Mucosa of gallbladder (tissue), 1 donor: ENCODE measurements at regions not wholly inside any gene's neighbourhood (a gene's known extent, or its start where the extent isn't known, plus 50 kb on each side); places are given as distances from the start of the nearest gene placed in this dataset.
"Not testable (repeated sequence)": the region's sequence is repeated elsewhere in the genome, so short reads cannot be mapped to it uniquely, and the experiment has no call there.

Experiments used
- DNase-seq: peaks from one replicate; pipeline ENCODE4 v3.0.0-alpha.2; 2020; ENCODE audit warnings: low spot score
- donor health status: DM: no; HTN: no; CAD: no.

DNA sequence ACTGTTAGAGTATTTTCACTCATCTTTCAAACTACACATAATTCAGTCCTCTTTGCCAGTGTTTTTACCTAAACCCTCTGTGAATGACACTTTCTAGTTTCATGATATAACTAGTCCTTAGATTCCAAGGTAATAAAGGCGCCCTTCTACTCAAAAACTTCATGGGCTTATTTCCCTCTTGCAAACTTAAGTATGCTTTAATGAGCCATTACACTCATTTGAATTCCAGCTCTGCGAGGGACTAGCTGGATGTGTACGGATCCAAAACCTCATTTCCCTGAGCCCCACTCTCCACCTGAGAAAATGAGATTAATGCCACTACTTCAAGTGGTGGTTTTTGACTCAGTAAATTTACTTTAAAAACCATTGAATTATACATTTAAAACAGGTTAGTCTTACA, 141.1 kb downstream of the NDUFA12 start:
- no peak for DNase-seq

- no peak for DNase-seq
Measured at GRCh38 chr12:94856324-94856723, 147.2 kb downstream of the NDUFA12 start.

GRCh38 chr12:94855853-94856252, 147.6 kb downstream of the NDUFA12 start:
- DNase-seq = no peak

GRCh38 chr12:94851396-94852028, 152.0 kb downstream of the NDUFA12 start:
- DNase-seq = no peak

- no peak for DNase-seq
Measured at GRCh38 chr12:94849411-94849976, 154.0 kb downstream of the NDUFA12 start.

DNA sequence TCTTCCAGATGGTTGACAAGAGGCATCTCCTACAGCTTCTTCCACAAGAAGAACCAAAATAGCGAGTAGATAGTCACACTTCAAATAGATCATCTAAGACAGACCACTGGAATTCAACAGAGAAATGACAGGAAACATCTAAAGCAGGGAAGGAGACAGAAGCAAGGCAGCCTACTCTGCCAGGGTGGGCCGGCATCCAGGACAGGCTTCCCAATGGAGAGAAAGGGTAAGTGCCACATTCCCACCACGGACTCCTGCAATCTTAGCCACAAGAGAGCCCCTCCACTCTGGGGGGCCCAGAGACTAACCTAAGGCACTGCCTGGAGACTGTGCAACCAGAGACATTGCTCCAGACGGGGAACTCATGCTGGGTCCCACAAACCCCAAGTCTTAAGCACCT, 154.5 kb downstream of the NDUFA12 start:
- no peak for DNase-seq

- DNase-seq = no peak
Measured at GRCh38 chr12:94845110-94845509, 158.4 kb downstream of the NDUFA12 start.

- no peak for DNase-seq
Measured at GRCh38 chr12:94844452-94844851, 159.0 kb downstream of the NDUFA12 start.

GRCh38 chr12:94841904-94842610, 161.4 kb downstream of the NDUFA12 start:
- no peak for DNase-seq

GRCh38 chr12:94841177-94841576, 162.3 kb downstream of the NDUFA12 start:
- DNase-seq = no peak

GRCh38 chr12:94839347-94839746, 164.2 kb downstream of the NDUFA12 start:
- DNase-seq = no peak

DNA sequence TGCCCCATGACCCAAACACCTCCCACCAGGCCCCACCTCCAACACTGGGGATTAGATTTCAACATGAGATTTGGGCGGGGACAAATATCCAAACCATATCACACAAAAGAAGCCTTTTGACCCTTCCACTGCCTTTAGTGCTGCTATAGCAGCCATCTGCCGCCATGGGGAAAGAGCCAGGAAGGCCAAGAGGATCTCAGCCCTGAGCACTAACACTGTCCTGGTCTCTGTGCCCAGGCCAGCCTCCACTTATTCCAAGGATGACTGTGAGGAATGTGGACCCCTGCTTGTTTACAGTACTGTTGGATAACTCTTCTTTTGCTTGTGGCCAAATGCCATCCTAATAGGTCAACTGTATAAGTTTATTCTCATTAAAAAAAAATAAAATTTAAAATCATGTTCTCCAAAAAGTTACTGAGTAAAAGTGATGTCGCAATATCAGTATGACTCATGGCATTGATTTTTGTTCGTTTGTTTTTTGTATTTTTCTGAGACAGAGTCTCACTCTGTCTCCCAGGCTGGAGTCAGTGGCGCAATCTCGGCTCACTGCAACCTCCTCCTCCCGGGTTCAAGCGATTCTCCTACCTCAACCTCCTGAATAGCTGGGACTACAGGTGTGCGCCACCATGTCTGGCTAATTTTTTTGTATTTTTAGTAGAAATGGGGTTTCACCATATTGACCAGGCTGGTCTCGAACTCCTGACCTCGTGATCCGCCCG, 166.4 kb downstream of the NDUFA12 start:
- DNase-seq = not testable (repeated sequence)

DNA sequence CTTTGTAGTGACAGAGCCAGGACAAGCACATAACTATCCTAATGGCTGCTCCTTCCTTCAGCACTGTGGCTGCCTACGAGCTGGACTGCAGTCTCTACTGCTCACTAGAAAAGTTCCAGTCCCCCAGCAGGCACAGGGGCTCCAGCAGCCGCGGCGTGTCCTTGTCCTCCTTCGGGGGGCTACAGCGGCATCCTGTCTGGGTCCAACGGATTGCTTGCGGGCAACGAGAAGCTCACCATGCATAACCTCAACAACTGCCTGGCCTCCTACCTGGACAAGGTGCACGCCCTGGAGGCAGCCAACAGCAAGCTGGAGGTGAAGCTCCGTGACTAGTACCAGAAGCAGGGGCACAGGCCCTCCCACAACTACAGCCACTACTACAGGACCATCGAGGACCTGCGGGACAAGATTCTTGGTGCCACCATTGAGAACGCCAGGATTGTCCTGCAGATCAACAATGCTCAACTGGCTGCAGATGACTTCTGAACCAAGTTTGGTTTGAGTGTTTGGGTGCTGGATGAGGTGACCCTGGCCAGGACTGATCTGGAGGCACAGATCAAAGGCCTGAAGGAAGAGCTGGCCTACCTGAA, 169.4 kb downstream of the NDUFA12 start:
- no peak for DNase-seq

DNA sequence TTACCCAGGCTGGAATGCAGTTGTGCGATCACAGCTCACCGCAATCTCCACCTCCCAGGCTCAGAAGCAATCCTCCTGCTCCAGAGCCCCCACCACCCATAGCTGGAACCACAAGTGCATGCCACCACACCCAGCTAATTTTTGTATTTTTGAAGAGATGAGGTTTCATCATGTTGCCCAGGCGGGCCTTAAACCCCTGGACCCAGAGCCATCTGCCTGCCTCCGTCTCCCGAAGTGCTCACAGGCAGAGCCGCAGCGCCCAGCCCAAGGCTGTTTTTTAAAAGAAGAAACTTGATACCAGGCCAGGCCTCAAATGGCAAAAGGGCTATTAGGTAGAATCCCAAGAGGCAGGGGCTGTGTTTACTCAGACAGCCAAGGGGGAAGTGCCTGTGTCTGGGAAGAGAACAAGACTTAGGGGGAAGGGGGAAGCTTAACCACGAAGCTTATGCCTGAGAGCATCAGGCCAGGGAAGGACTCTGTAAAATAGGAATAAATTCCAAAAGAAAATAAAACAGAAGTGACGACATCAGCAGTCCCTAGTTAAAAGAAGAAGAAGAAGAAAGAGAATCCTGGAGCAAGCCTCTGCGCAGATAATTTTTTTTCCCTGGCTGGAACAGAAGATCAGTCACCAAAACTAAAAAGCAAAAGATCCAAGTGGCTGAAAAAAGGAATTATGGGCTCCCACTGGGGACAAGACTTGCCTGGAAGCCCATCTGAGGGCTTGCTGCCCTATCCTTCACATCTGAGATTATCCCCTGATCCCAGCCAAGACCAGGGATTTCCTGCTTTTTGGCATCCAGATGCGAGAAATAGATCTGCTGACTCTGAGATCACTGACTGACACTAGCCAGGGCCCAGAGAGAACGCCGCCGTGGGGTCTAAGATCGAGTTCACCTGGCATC, 170.5 kb downstream of the NDUFA12 start:
- no peak for DNase-seq

- DNase-seq = no peak
Measured at GRCh38 chr12:94832105-94832504, 171.4 kb downstream of the NDUFA12 start.

GRCh38 chr12:94831081-94831751, 172.3 kb downstream of the NDUFA12 start:
- DNase-seq = no peak

DNA sequence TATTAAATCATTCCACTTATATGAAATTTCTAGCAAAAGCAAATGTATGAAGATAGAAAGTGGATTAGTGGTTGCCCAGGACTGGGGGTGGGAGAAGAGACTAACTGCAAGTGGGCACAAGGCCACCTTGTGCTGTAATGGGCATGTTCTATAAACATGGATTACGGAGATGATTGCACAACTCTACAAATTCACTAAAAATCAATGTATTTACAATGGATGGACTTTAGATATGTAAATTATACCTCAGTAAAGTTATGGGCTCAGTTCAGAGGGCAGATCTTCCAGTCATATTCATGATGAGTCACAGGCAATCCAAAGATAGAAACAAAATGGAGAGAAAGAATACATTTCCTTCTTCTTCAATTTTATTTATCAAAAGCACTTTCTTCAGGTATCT, 173.9 kb downstream of the NDUFA12 start:
- DNase-seq = no peak

GRCh38 chr12:94819011-94819410, 168.7 kb upstream of the TMCC3 start:
- DNase-seq = no peak

- no peak for DNase-seq
Measured at GRCh38 chr12:94817695-94818075, 167.3 kb upstream of the TMCC3 start.

GRCh38 chr12:94817201-94817600, 166.8 kb upstream of the TMCC3 start:
- DNase-seq = not testable (repeated sequence)

DNA sequence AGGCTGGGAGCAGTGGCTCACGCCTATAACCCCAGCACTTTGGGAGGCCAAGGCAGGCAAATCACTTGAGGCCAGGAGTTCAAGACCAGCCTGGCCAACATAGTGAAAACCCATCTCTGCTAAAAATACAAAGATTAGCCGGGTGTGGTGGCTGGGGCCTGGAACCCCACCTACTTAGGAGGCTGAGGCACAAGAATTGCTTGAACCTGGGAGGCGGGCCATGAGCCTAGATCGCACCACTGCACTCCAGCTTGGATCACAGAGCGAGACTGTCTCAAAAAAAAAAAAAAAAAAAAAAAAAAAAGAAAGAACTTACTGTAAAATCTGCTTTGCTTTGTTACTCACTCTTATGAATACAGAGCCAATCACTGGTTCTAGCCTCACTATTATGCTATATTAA, 166.4 kb upstream of the TMCC3 start:
- DNase-seq = not testable (repeated sequence)
